Amniotic epithelial cell (primary cell): ENCODE measurements at regions not wholly inside any gene's neighbourhood (a gene's known extent, or its start where the extent isn't known, plus 50 kb on each side); places are given as distances from the start of the nearest gene placed in this dataset.
"Not testable (repeated sequence)": the region's sequence is repeated elsewhere in the genome, so short reads cannot be mapped to it uniquely, and the experiment has no call there.

Experiments
- DNase-seq: peaks from one replicate; pipeline ENCODE4 v3.0.0-alpha.2; 2010; ENCODE audit warnings: low read depth

DNA sequence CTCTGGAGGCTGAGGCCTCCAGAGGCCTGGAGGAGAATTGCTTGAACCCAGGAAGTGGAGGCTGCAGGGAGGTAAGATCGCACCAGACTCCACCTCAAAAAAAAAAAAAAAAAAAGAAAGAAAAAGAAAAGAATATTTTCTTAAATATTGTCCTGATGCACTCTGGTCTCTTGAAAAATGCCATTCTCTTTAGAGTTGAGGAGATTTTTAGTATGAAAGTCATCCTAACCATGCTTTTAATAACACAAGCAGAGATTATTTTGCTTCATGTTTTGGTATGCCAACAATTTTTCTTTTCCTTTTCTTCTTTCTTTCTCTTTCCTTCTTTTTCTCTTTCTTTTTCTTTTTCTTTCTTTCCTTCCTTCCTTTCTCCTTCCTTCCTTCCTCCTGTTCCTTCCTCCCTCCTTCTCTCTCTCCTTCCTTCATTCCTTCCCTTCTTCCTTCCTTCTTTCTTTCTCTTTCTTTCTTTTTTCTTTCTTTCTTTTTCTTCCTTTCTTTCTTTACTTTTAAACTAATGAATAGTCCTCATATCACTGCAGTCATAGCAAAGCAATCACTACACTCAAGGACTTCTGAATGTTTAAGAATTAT, 116.9 kb upstream of the CCNH start:
- no peak for DNase-seq

GRCh38 chr5:87526131-87526530, 113.4 kb upstream of the CCNH start:
- DNase-seq, result no peak

GRCh38 chr5:87524217-87524616, 111.5 kb upstream of the CCNH start:
- DNase-seq, result no peak

DNA sequence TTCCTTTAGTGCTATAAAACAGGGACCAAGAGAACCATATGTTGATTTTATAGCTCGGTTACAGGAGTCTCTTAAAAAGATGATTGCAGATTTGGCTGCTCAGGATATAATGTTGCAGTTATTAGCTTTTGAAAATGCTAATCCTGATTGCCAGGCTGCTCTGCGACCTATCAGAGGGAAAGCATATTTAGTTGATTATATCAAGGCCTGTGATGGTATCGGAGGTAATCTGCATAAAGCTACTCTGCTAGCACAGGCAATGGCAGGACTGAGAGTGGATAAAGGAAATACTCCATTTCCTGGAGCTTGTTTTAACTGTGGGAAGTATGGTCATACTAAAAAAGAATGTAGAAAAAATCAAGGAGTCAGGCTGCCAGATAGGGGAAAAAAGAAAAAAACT, 99.0 kb upstream of the CCNH start:
- DNase-seq, result not testable (repeated sequence)

- DNase-seq, result no peak
Measured at GRCh38 chr5:87503004-87503403, 90.3 kb upstream of the CCNH start.

DNA sequence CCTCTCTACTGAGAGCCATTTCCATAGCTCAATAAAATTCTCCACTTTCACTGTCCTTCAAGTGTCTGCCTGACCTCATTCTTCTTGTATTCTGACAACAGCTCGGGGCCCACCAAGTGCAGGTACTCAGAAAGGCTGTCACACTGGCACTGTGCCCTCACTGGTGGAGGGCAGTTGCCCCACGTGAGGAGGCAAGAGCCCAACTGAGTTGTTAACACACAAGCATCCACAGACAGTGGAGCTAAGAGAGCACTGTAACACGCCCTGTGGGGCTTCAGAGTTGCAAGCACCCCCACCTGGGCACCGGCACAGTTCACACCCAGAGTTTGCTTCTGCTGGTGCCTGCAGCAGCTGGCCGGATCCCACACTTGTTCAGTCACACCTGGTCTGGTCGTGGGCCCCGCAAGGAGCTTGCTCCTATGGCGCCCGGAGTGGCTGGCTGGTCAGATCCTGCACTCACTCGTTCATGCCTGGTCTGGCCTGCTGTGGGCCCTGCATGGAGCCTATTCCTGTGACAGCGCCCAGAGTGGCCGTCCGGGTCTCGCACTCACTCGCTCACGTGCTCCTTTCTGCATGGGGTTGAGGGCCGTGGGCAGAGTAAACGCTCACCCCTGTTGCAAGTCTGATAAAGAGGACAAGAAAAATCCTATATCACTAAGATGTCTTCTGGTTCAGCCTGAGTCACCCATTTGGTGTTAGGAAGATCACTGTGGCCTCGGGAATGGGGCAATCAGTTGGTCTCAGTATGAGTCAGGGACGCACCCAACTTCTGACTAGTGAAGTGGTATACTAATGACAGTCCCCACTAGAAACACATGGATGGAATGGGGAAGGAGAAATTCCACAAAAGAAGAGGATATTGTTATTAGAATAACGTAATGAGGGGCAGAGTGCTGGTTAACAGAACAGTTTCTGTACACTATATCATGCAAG, 87.0 kb upstream of the CCNH start:
- no peak for DNase-seq
